Ovary (tissue), 3 donors: ENCODE measurements at regions not wholly inside any gene's neighbourhood (a gene's known extent, or its start where the extent isn't known, plus 50 kb on each side); places are given as distances from the start of the nearest gene placed in this dataset.

Experiments
- CTCF ChIP-seq, 3 donors: fragments of 450-650 bp in 2 of 3; fragments of 200-600 bp in 1 of 3; IDR thresholded peaks; one replicate each; pipeline versions ENCODE4 v1.5.1 to v1.8.0; 2016 to 2022; ENCODE audit warnings: antibody characterized with exemption in 3 of 3, mild to moderate bottlenecking in 1 of 3
- EP300 ChIP-seq: sonication (generic); formaldehyde crosslinking; IDR thresholded peaks from one replicate; pipeline ENCODE4 v1.6.1; 2017; ENCODE audit warnings: antibody characterized with exemption
- POLR2A ChIP-seq: fragments of 450-650 bp; IDR thresholded peaks from one replicate; pipeline ENCODE4 v1.6.1; 2017; ENCODE audit warnings: antibody characterized with exemption, mild to moderate bottlenecking, moderate library complexity
- donor health status: DM: no; HTN: no; CAD: no.

GRCh38 chr20:7818477-7818876, 121.8 kb downstream of the HAO1 start:
- TF ChIP-seq CTCF (IDR thresholded peaks at IDR 0.05) (no peak), EP300 (no peak), POLR2A (no peak)
